Thymus (tissue), 11 donors: ENCODE measurements at regions not wholly inside any gene's neighbourhood (a gene's known extent, or its start where the extent isn't known, plus 50 kb on each side); places are given as distances from the start of the nearest gene placed in this dataset.
"Not testable (repeated sequence)": the region's sequence is repeated elsewhere in the genome, so short reads cannot be mapped to it uniquely, and the experiment has no call there.

Experiments
- DNase-seq, 9 donors: peaks; one replicate each; pipeline ENCODE4 v3.0.0-alpha.2; 2013; ENCODE audit warnings: low spot score in 9 of 9, low read depth in 6 of 9, missing footprints in 1 of 9
- H3K27ac ChIP-seq, 2 donors: one replicate each; pipeline ENCODE4 v1.5.1; 2013; ENCODE audit warnings: control low read depth in 1 of 2, low read depth in 1 of 2, low read length in 1 of 2, mild to moderate bottlenecking in 1 of 2, moderate library complexity in 1 of 2
- H3K27me3 ChIP-seq, 2 donors: one replicate each; pipeline ENCODE4 v1.5.1; 2013; ENCODE audit warnings: low read length in 1 of 2; ENCODE audit not compliant: control insufficient read depth in 2 of 2, insufficient read depth in 1 of 2
- H3K36me3 ChIP-seq, 2 donors: one replicate each; pipeline ENCODE4 v1.5.1; 2013; ENCODE audit warnings: low read length in 1 of 2, mild to moderate bottlenecking in 1 of 2, moderate library complexity in 1 of 2; ENCODE audit not compliant: control insufficient read depth in 2 of 2, insufficient read depth in 2 of 2
- H3K4me1 ChIP-seq, 2 donors: one replicate each; pipeline ENCODE4 v1.5.1; 2013; ENCODE audit warnings: low read length in 2 of 2; ENCODE audit not compliant: control insufficient read depth in 2 of 2, insufficient read depth in 2 of 2
- H3K4me3 ChIP-seq, 2 donors: one replicate each; pipeline ENCODE4 v1.5.1; 2013; ENCODE audit warnings: low read length in 2 of 2, control low read depth in 1 of 2, mild to moderate bottlenecking in 1 of 2
- H3K9me3 ChIP-seq, 2 donors: one replicate each; pipeline ENCODE4 v1.5.1; 2013; ENCODE audit warnings: low read length in 1 of 2, mild to moderate bottlenecking in 1 of 2; ENCODE audit not compliant: control insufficient read depth in 2 of 2, insufficient read depth in 1 of 2
- WGBS: extraction: QIAGEN DNeasy Blood & Tissue Kit; methylation state at CpG from one replicate; pipeline ENCODE4 v1.1.7; 2013; 5-methylcytosine and 5-hydroxymethylcytosine counted together
- donor health status: healthy.

GRCh38 chr6:78347191-78347916 is 520.0 kb upstream of the IRAK1BP1 start:
- Histone ChIP-seq H3K9me3 (no peaks in the 10 kb centered on the region), H3K27me3 (no peaks in the 10 kb centered on the region), H3K36me3 (no peaks in the 10 kb centered on the region), H3K4me3 (no peak overlapping the region), H3K27ac (no peak overlapping the region), H3K4me1 (no peaks in the 10 kb centered on the region)
- 76% methylated on average over 3 of the region's 3 CpGs for WGBS
- no peak for DNase-seq

GRCh38 chr6:78353040-78353439 is 514.3 kb upstream of the IRAK1BP1 start:
- DNase-seq = no peak
- WGBS = 76% methylated on average over 1 of the region's 1 CpG
- Histone ChIP-seq H3K4me1 (no peaks in the 10 kb centered on the region), H3K27ac (no peak overlapping the region), H3K36me3 (no peaks in the 10 kb centered on the region), H3K4me3 (no peak overlapping the region), H3K9me3 (no peaks in the 10 kb centered on the region), H3K27me3 (no peaks in the 10 kb centered on the region)

GRCh38 chr6:78363688-78364087 is 503.7 kb upstream of the IRAK1BP1 start:
- no peak for DNase-seq
- Histone ChIP-seq H3K27me3 (no peaks in the 10 kb centered on the region), H3K4me1 (no peaks in the 10 kb centered on the region), H3K4me3 (no peak overlapping the region), H3K9me3 (peaks cover 0 to 4% of the 10 kb centered on the region in 2 donors), H3K27ac (no peak overlapping the region), H3K36me3 (no peaks in the 10 kb centered on the region)

- no peak overlapping the region for H3K4me3 ChIP-seq
- H3K27ac ChIP-seq = no peak overlapping the region
- no peaks in the 10 kb centered on the region for H3K4me1 ChIP-seq
- WGBS = 92% methylated on average over 4 of the region's 4 CpGs
- H3K36me3 ChIP-seq = no peaks in the 10 kb centered on the region
- H3K9me3 ChIP-seq = peaks cover 0 to 4% of the 10 kb centered on the region in 2 donors
- H3K27me3 ChIP-seq = no peaks in the 10 kb centered on the region
- DNase-seq = no peak
Measured at GRCh38 chr6:78365473-78365872, 501.9 kb upstream of the IRAK1BP1 start.

- Histone ChIP-seq H3K4me3 (no peak overlapping the region), H3K4me1 (no peaks in the 10 kb centered on the region), H3K9me3 (peaks cover 0 to 7% of the 10 kb centered on the region in 2 donors), H3K27me3 (no peaks in the 10 kb centered on the region), H3K27ac (no peak overlapping the region), H3K36me3 (no peaks in the 10 kb centered on the region)
- no peak for DNase-seq
- WGBS = 94% methylated on average over 2 of the region's 2 CpGs
Measured at GRCh38 chr6:78377056-78377455, 490.3 kb upstream of the IRAK1BP1 start.

- Histone ChIP-seq H3K9me3 (no peaks in the 10 kb centered on the region), H3K36me3 (no peaks in the 10 kb centered on the region), H3K4me3 (no peak overlapping the region), H3K27ac (no peak overlapping the region), H3K27me3 (no peaks in the 10 kb centered on the region), H3K4me1 (no peaks in the 10 kb centered on the region)
- no peak for DNase-seq
Measured at GRCh38 chr6:78379982-78380381, 487.4 kb upstream of the IRAK1BP1 start.

GRCh38 chr6:78380541-78380940 is 486.8 kb upstream of the IRAK1BP1 start:
- no peak for DNase-seq
- no peaks in the 10 kb centered on the region for H3K4me1 ChIP-seq
- 91% methylated on average over 2 of the region's 2 CpGs for WGBS
- H3K27me3 ChIP-seq = no peaks in the 10 kb centered on the region
- no peaks in the 10 kb centered on the region for H3K9me3 ChIP-seq
- H3K27ac ChIP-seq = no peak overlapping the region
- no peaks in the 10 kb centered on the region for H3K36me3 ChIP-seq
- H3K4me3 ChIP-seq = no peak overlapping the region

- H3K27ac ChIP-seq = no peak overlapping the region
- H3K9me3 ChIP-seq = peaks cover 0 to 8% of the 10 kb centered on the region in 2 donors
- DNase-seq = no peak
- no peaks in the 10 kb centered on the region for H3K36me3 ChIP-seq
- H3K27me3 ChIP-seq = no peaks in the 10 kb centered on the region
- H3K4me1 ChIP-seq = no peaks in the 10 kb centered on the region
- WGBS = 47% methylated on average over 2 of the region's 2 CpGs
- no peak overlapping the region for H3K4me3 ChIP-seq
Measured at GRCh38 chr6:78383968-78384367, 483.4 kb upstream of the IRAK1BP1 start.

- not testable (repeated sequence) for H3K36me3 ChIP-seq, H3K4me1 ChIP-seq, H3K9me3 ChIP-seq, H3K4me3 ChIP-seq, H3K27me3 ChIP-seq, H3K27ac ChIP-seq, DNase-seq
- WGBS = 97% methylated on average over 2 of the region's 2 CpGs
Measured at GRCh38 chr6:78386854-78387253, 480.5 kb upstream of the IRAK1BP1 start.
